ENCODE measurements at regions not wholly inside any gene's neighbourhood (a gene's known extent, or its start where the extent isn't known, plus 50 kb on each side); places are given as distances from the start of the nearest gene placed in this dataset.

- TF ChIP-seq GATA3 (IDR thresholded peaks at IDR 0.05; ENCODE audit: low read depth, low read length) (no peak), GATA2 (IDR thresholded peaks at IDR 0.05; ENCODE audit: low read depth, low read length) (no peak)
Measured at GRCh38 chr3:54071601-54072000, 50.8 kb upstream of the CACNA2D3 start.

DNA sequence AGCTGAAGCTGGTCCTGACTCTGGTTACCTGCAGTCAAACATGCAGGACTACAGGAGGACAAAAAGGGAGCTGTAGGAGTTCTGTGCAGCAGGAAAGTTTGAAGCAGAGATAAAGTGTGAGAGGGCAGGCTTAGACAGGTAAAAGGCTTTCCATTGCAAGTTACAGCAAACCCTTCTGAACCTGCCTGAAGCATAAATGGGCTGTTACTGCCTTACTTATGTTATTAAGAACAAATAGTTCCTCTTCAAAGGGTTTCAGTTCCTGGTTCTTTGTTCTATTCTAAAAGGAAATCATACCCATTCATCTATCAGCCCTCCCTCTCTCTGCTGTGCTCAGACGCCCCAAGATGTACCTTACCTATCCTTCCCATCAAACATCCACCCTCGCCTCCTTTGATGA, 52.4 kb upstream of the CACNA2D3 start:
- TF ChIP-seq GATA2 (IDR thresholded peaks at IDR 0.05; ENCODE audit: low read depth, low read length) (no peak), GATA3 (IDR thresholded peaks at IDR 0.05; ENCODE audit: low read depth, low read length) (no peak)

DNA sequence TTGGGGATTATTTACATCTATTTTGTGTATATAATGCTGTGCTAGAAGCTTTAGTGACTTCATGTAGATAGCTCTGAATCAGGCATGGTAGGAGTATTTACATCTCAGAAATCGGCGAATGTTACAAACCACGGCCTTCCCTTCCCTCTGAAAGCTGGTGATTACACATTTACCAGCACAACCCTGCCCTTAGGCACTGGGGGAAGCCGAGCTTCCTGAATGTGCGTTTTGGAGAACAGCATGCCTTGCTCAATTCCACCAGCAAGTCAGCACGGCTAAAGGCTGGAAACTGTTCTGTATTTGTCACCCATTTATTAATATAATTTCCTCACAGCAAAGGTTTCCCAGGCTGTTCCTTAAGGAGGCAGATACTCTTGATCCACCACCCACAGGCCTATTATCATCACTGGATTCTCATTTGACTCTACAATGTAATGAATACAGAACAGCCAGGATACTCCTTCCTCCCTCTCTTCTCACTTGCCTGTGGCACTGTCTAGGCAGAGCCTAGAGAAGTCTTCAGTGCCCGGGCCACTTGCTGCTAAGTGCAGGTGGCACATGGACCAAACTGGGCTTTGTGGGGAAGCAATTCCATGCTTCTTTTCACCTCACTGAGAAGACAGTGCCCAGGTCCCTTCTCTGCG, 55.2 kb upstream of the CACNA2D3 start:
- no peak for TF ChIP-seq GATA3 (IDR thresholded peaks at IDR 0.05; ENCODE audit: low read depth, low read length)
- no peak for TF ChIP-seq GATA2 (IDR thresholded peaks at IDR 0.05; ENCODE audit: low read depth, low read length)

DNA sequence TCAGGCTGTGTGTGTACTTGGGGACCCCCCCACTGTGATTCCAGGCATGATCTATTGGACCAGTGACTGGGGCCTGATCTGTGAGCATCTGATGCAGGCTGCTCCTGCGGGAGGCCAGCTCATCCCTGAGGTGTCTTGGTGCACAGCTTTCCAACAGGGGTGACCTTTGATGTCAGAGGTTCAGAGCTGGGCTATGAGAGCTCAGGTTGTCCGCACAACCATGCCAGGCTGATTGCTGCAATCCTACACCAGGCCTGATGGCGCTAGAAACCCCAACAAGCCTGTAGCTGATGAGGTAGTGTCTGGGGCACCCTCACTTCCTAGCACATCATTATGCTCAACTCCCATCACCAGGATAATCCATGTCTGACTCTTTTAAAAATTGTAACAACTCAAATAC, 56.1 kb upstream of the CACNA2D3 start:
- no peak for TF ChIP-seq GATA2 (IDR thresholded peaks at IDR 0.05; ENCODE audit: low read depth, low read length)
- TF ChIP-seq GATA3 (IDR thresholded peaks at IDR 0.05; ENCODE audit: low read depth, low read length), result no peak

DNA sequence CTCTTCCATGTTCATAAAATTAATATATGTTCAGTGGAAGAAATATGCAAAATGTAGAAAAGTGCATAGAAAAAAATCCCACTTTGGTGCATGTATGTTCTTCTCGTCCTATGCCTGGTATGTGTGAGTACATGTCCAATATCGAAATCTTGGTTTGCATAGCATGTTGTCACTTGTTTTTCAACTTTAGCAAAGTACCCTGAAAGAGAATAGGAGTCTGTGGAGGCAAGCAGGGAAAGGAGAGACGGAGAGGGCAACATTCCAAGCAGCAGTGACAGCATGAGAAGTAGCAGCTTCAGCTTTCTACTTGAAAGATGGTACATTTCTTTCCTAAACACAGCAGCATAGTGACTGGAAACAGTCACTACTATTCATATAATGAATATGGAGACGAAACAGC, 56.8 kb upstream of the CACNA2D3 start:
- TF ChIP-seq GATA3 (IDR thresholded peaks at IDR 0.05; ENCODE audit: low read depth, low read length) (no peak), GATA2 (IDR thresholded peaks at IDR 0.05; ENCODE audit: low read depth, low read length) (no peak)

- TF ChIP-seq GATA3 (IDR thresholded peaks at IDR 0.05; ENCODE audit: low read depth, low read length), result no peak
- TF ChIP-seq GATA2 (IDR thresholded peaks at IDR 0.05; ENCODE audit: low read depth, low read length), result no peak
Measured at GRCh38 chr3:54065140-54065539, 57.2 kb upstream of the CACNA2D3 start.

DNA sequence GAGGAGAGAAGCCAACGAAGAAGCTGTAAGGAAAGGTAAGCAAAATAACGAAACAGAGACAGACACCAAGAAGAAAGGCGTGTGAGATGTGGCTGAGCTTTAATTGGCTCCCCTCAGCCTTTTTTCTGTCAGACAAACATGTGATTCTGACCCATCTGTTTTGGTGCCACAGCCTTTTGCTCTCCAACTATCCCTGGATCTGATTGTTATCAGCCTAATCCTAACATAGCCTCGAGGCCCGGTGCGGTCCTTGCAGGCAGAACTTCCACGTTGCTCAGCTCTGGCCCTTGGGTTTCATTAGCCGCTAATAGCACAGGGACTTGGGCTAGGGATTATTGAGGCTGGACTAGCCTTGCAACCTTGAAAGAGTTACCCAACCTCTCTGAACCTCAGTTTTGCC, 57.9 kb upstream of the CACNA2D3 start:
- TF ChIP-seq GATA3 (IDR thresholded peaks at IDR 0.05; ENCODE audit: low read depth, low read length), result peak; percentile 51; the same call in 1 of the 2 replicates
- peak; percentile 79 for TF ChIP-seq GATA2 (IDR thresholded peaks at IDR 0.05; ENCODE audit: low read depth, low read length)

GRCh38 chr3:54062546-54062945, 59.8 kb upstream of the CACNA2D3 start:
- no peak for TF ChIP-seq GATA3 (IDR thresholded peaks at IDR 0.05; ENCODE audit: low read depth, low read length)
- no peak for TF ChIP-seq GATA2 (IDR thresholded peaks at IDR 0.05; ENCODE audit: low read depth, low read length)

DNA sequence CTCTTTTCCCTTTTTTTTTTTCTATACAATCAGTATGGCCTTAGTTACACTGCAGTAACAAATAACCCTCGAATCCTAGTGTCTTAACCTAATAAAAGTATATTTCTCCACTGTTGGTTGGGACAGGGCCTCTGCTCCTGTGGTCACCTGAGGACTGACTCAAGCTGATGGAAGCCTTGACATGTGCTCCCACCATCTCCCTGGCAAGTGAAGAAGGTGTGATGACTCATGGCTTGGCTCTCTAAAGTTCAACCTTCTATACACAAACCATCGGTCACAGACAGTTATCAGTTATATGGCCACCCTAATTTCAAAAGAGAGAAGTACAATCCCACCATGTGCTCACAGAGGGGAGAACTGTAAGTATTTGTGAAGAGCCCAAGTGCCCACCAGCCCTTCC, 65.8 kb upstream of the CACNA2D3 start:
- no peak for TF ChIP-seq GATA2 (IDR thresholded peaks at IDR 0.05; ENCODE audit: low read depth, low read length)
- no peak for TF ChIP-seq GATA3 (IDR thresholded peaks at IDR 0.05; ENCODE audit: low read depth, low read length)

GRCh38 chr3:54053882-54054281, 68.5 kb upstream of the CACNA2D3 start:
- TF ChIP-seq GATA3 (IDR thresholded peaks at IDR 0.05; ENCODE audit: low read depth, low read length), result no peak

DNA sequence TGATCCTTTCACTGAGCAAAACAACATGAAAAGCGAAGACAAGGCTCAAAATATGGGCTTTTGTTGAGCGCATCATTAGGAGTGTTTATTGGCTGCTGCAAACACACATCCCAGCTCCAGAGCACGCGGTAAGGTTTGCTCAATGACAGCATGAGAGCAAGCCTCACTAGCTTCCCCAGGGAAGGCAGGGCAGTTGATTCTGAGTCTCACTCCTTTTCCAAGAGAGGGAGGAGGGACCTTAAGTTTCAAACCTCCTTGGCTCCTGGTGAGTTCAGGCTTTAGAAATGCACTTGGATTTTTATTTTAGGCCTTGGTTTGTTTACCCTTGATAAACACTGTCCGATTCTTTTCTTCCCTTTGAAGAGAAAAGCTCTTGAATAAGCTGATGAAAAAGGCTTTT, 69.1 kb upstream of the CACNA2D3 start:
- TF ChIP-seq GATA3 (IDR thresholded peaks at IDR 0.05; ENCODE audit: low read depth, low read length) (no peak), GATA2 (IDR thresholded peaks at IDR 0.05; ENCODE audit: low read depth, low read length) (no peak)

GRCh38 chr3:54047568-54047967, 74.8 kb upstream of the CACNA2D3 start:
- TF ChIP-seq GATA2 (IDR thresholded peaks at IDR 0.05; ENCODE audit: low read depth, low read length), result no peak
- TF ChIP-seq GATA3 (IDR thresholded peaks at IDR 0.05; ENCODE audit: low read depth, low read length), result no peak

DNA sequence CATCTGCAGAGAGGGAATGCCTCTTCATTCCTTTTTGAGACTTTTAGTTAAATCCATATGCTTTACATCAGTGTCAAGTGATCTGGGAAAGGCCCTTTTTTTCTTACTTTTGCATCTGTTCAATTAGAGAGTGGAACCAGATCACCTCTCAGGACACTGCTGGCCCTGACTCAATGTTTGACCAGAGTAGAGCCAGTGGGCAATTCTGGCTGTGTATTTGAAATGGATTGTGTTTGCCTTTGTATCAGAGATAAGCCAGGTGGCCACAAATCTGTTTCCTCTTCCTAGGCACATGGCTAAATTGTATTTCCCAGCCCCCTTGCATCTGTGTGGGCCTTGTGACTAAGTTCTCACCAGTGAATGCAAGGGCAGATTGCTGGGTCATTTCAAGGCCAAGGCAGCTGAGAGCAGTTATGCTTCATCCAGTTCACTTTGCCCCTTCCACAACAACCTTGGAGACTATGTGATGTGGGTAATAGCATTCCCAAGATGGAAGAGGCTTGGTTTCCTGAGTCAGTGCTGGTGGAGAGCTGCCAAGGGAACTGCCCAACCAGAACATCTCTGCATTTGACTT, 75.6 kb upstream of the CACNA2D3 start:
- peak; percentile 38; the same call in 1 of the 2 replicates for TF ChIP-seq GATA2 (IDR thresholded peaks at IDR 0.05; ENCODE audit: low read depth, low read length)
- no peak for TF ChIP-seq GATA3 (IDR thresholded peaks at IDR 0.05; ENCODE audit: low read depth, low read length)

GRCh38 chr3:54045061-54045815, 77.1 kb upstream of the CACNA2D3 start:
- no peak for TF ChIP-seq GATA3 (IDR thresholded peaks at IDR 0.05; ENCODE audit: low read depth, low read length)
- no peak for TF ChIP-seq GATA2 (IDR thresholded peaks at IDR 0.05; ENCODE audit: low read depth, low read length)

DNA sequence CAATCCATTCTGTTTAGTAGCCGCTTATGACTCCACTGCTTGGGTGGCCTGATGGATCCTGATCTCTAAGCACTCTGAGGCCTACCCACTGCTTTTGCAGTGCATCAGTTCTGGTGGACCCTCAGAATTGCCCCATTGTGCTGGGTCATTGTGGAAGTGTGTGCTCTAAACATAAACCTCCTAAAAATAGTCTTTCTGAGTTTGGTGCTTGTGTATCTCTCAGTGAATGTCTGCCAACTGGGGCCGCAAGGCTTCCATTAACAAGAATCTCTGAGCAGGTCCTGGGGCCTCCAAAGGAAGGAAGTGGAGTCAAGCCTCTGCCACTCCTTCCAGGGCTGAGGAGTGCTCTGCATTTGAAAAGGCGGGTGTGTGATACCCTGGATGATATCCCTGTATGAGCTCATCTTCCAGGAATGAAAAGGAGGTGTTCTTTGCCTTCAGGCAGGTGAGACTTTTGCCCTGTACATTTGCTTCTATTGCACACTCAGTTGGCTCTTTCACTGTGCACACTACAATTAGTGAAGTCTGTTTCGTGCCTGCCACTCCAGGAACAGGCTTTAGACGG, 80.0 kb upstream of the CACNA2D3 start:
- TF ChIP-seq GATA2 (IDR thresholded peaks at IDR 0.05; ENCODE audit: low read depth, low read length), result no peak
- TF ChIP-seq GATA3 (IDR thresholded peaks at IDR 0.05; ENCODE audit: low read depth, low read length), result no peak

Data from SH-SY5Y (cell line).